Endodermal cell (in vitro differentiated cells): ENCODE measurements at regions not wholly inside any gene's neighbourhood (a gene's known extent, or its start where the extent isn't known, plus 50 kb on each side); places are given as distances from the start of the nearest gene placed in this dataset.

ENCODE experiments used
- DNase-seq: peaks from one replicate; pipeline ENCODE4 v3.0.0-alpha.2; 2017
- H3K27ac ChIP-seq: 2 replicates; pipeline ENCODE4 v1.5.1; 2013; ENCODE audit warnings: mild to moderate bottlenecking, low read depth, low read length, moderate library complexity
- H3K27me3 ChIP-seq: 2 replicates; pipeline ENCODE4 v1.6.1; 2013; ENCODE audit warnings: mild to moderate bottlenecking, low read length, moderate library complexity; ENCODE audit not compliant: insufficient read depth, control insufficient read depth, poor library complexity, severe bottlenecking
- H3K36me3 ChIP-seq: 2 replicates; pipeline ENCODE4 v1.7.0; 2013; ENCODE audit warnings: mild to moderate bottlenecking, low read length, moderate library complexity; ENCODE audit not compliant: control insufficient read depth, insufficient read depth
- H3K4me1 ChIP-seq: one replicate; pipeline ENCODE4 v1.7.0; 2013; ENCODE audit warnings: low read length; ENCODE audit not compliant: control insufficient read depth, insufficient read depth
- H3K4me3 ChIP-seq: 2 replicates; pipeline ENCODE4 v1.5.1; 2013; ENCODE audit warnings: mild to moderate bottlenecking, low read length, moderate library complexity
- H3K9ac ChIP-seq: 2 replicates; pipeline ENCODE4 v1.6.1; 2013; ENCODE audit warnings: mild to moderate bottlenecking, low read length, moderate library complexity; ENCODE audit not compliant: poor library complexity, severe bottlenecking; ENCODE audit errors: extremely low read depth
- H3K9me3 ChIP-seq: 2 replicates; pipeline ENCODE4 v1.6.1; 2013; ENCODE audit warnings: mild to moderate bottlenecking, low read length, moderate library complexity; ENCODE audit not compliant: control insufficient read depth
- H3K27ac Mint-ChIP-seq: 2 replicates; pipeline ENCODE4 v1.8.0; 2020; ENCODE audit warnings: mixed read lengths
- H3K27me3 Mint-ChIP-seq: 2 replicates; pipeline ENCODE4 v1.8.0; 2021; ENCODE audit warnings: mild to moderate bottlenecking, mixed read lengths; ENCODE audit not compliant: insufficient read depth
- H3K36me3 Mint-ChIP-seq: 2 replicates; pipeline ENCODE4 v1.8.0; 2020; ENCODE audit warnings: low read depth, mixed read lengths
- H3K4me1 Mint-ChIP-seq: 2 replicates; pipeline ENCODE4 v1.8.0; 2020; ENCODE audit warnings: mixed read lengths
- H3K4me3 Mint-ChIP-seq: 2 replicates; pipeline ENCODE4 v1.8.0; 2020; ENCODE audit warnings: mild to moderate bottlenecking, moderate library complexity, mixed read lengths
- H3K9me3 Mint-ChIP-seq: 2 replicates; pipeline ENCODE4 v1.8.0; 2020; ENCODE audit warnings: mild to moderate bottlenecking, mixed read lengths
- CTCF ChIP-seq: fragments of 200-600 bp; sonication (generic); conservative IDR thresholded peaks from 2 replicates; pipeline ENCODE4 v1.5.0; 2021; ENCODE audit warnings: antibody characterized with exemption, mild to moderate bottlenecking
- WGBS, 2 experiments: methylation state at CpG; one replicate each; pipeline versions ENCODE4 v1.1.5 to v1.1.7; 2013; ENCODE audit warnings: missing lambda C conversion rate in 2 of 2, mixed read lengths in 1 of 2; ENCODE audit not compliant: insufficient coverage in 1 of 2, insufficient read length in 1 of 2; 5-methylcytosine and 5-hydroxymethylcytosine counted together

DNA sequence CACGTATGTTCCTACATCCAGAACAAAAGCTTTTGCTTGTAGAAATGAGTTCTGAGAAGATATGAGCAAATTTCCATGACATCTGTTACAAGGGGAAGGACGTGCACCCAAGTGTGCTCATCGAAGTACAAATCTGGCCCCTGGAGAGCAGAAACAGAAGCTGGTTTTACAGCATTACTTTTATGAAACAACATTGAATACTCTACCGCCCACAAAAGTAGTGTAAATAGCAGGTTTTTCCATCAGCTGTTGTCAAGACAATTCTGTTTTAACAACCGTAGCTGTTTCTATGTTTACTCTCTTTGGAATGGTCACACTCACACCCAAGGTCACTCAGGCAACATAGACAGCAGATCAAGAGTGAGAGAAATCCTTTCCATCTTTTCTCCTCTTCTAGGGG, 114.2 kb upstream of the SSTR4 start:
- no peak overlapping the region for H3K4me3 Mint-ChIP-seq
- no peaks in the 10 kb centered on the region for H3K4me1 ChIP-seq
- H3K27me3 ChIP-seq: no peaks in the 10 kb centered on the region
- H3K27ac ChIP-seq: no peak overlapping the region
- no peaks in the 10 kb centered on the region for H3K9me3 ChIP-seq
- no peaks in the 10 kb centered on the region for H3K36me3 Mint-ChIP-seq
- H3K9ac ChIP-seq: no peak overlapping the region
- TF ChIP-seq CTCF: no peak
- 80 to 84% methylated on average over 5 of the region's 5 CpGs for WGBS, 2 experiments
- H3K36me3 ChIP-seq: no peaks in the 10 kb centered on the region
- peaks cover 2% of the 10 kb centered on the region for H3K9me3 Mint-ChIP-seq
- H3K27me3 Mint-ChIP-seq: no peaks in the 10 kb centered on the region
- peaks cover 7% of the 10 kb centered on the region for H3K4me1 Mint-ChIP-seq
- H3K27ac Mint-ChIP-seq: no peak overlapping the region
- H3K4me3 ChIP-seq: no peak overlapping the region
- DNase-seq: no peak

DNA sequence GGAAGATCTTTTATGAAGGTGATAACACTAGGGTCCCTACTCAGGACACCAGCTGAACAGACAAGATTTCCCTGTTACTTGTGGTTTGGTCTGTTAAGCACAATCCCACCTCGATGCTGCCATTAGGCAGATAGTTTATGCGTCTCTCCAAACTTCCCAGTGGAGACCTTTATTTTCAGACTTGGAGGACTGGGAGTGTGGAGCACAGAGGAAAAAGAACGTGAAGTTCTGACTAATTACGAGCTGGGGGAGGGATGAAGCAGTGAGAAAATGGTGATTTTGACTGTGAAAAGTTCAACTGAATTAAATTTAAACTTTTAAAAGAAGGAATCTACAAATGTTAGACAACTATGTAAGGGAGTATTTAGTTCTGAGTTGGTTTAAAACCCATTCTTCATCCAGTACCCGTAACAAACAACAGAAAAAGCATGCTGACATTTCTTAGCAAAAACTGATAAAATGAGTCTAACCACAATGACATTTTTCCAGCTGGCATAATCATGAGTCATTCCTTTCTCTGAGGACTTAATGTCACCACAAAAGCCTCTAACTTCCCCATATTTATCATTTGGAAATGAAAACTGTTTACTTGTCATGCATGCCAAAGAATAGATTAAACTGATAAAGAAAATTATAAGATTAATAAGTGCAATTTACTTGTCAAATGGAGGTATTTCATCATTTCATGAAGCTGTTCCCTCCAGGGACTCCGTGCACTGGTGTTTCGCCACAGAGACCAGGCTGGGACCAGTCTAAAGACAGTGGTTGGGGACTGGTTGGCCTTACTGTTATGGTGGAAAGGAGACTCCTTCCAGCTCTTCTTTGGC, 113.3 kb upstream of the SSTR4 start:
- TF ChIP-seq CTCF: no peak
- Mint-ChIP-seq H3K4me1 (peaks cover 1% of the 10 kb centered on the region), H3K9me3 (no peaks in the 10 kb centered on the region), H3K36me3 (no peaks in the 10 kb centered on the region), H3K27ac (no peak overlapping the region), H3K4me3 (no peak overlapping the region), H3K27me3 (no peaks in the 10 kb centered on the region)
- no peak overlapping the region for H3K4me3 ChIP-seq
- H3K4me1 ChIP-seq: no peaks in the 10 kb centered on the region
- no peaks in the 10 kb centered on the region for H3K9me3 ChIP-seq
- no peak for DNase-seq
- H3K9ac ChIP-seq: no peak overlapping the region
- H3K27ac ChIP-seq: no peak overlapping the region
- WGBS, 2 experiments: 88 to 89% methylated on average over 3 to 7 of the region's 7 CpGs
- no peaks in the 10 kb centered on the region for H3K36me3 ChIP-seq
- H3K27me3 ChIP-seq: no peaks in the 10 kb centered on the region

DNA sequence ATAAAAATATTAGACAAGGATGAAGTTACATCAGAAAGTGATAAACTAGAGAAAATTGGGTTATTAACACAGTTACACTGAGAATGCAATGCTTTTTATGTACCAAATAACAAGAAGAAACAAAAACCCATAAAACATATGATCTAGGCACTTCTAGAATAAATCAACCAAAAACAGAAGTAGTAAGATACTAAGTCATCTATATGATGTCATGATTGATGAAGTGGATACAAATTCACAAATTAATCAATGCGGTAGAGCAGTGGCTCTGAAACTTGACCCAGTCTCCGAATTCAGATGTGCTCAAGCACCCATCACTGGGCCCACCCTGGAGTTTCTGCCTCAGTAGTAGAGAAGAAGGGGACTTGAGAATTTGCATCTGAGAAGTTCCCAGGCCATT, 112.1 kb upstream of the SSTR4 start:
- H3K27ac ChIP-seq: no peak overlapping the region
- no peaks in the 10 kb centered on the region for H3K9me3 ChIP-seq
- no peak overlapping the region for H3K27ac Mint-ChIP-seq
- H3K9me3 Mint-ChIP-seq: no peaks in the 10 kb centered on the region
- no peak overlapping the region for H3K4me3 Mint-ChIP-seq
- H3K4me3 ChIP-seq: no peak overlapping the region
- H3K36me3 ChIP-seq: no peaks in the 10 kb centered on the region
- DNase-seq: no peak
- no peaks in the 10 kb centered on the region for H3K4me1 ChIP-seq
- no peaks in the 10 kb centered on the region for H3K36me3 Mint-ChIP-seq
- WGBS, 2 experiments: 71 to 94% methylated on average over 1 to 2 of the region's 2 CpGs
- no peaks in the 10 kb centered on the region for H3K27me3 ChIP-seq
- peaks cover 1% of the 10 kb centered on the region for H3K4me1 Mint-ChIP-seq
- TF ChIP-seq CTCF: no peak
- H3K27me3 Mint-ChIP-seq: peaks cover 3% of the 10 kb centered on the region
- H3K9ac ChIP-seq: no peak overlapping the region
